Mesenchymal stem cell (in vitro differentiated cells and primary cell): ENCODE measurements at regions not wholly inside any gene's neighbourhood (a gene's known extent, or its start where the extent isn't known, plus 50 kb on each side); places are given as distances from the start of the nearest gene placed in this dataset.

Experiments used
- DNase-seq: peaks from one replicate; pipeline ENCODE4 v3.0.0-alpha.2; 2013
- H2AFZ ChIP-seq: one replicate; pipeline ENCODE4 v1.6.1; 2013; ENCODE audit warnings: low read depth, mild to moderate bottlenecking, control low read depth, inconsistent platforms, low read length, moderate library complexity
- H2AK5ac ChIP-seq: 2 replicates; pipeline ENCODE4 v1.6.1; 2013; ENCODE audit warnings: low read length, moderate library complexity, mild to moderate bottlenecking, inconsistent platforms; ENCODE audit not compliant: severe bottlenecking
- H2BK120ac ChIP-seq: one replicate; pipeline ENCODE4 v1.6.1; 2013; ENCODE audit warnings: low read depth, mild to moderate bottlenecking, inconsistent platforms, low read length, moderate library complexity
- H2BK12ac ChIP-seq, 2 experiments: one replicate each; pipeline ENCODE4 v1.6.1; 2013; ENCODE audit warnings: inconsistent platforms in 2 of 2, low read length in 2 of 2, mild to moderate bottlenecking in 2 of 2, moderate library complexity in 2 of 2, control low read depth in 1 of 2
- H2BK15ac ChIP-seq: one replicate; pipeline ENCODE4 v1.6.1; 2013; ENCODE audit warnings: mild to moderate bottlenecking, low read depth, inconsistent platforms; ENCODE audit not compliant: poor library complexity, severe bottlenecking
- H2BK5ac ChIP-seq: 2 replicates; pipeline ENCODE4 v1.6.1; 2013; ENCODE audit warnings: low read depth, mild to moderate bottlenecking, low read length, control low read depth, inconsistent platforms; ENCODE audit not compliant: poor library complexity, severe bottlenecking
- H3K14ac ChIP-seq, 2 experiments: one replicate each; pipeline ENCODE4 v1.6.1; 2013; ENCODE audit warnings: inconsistent platforms in 2 of 2, low read length in 2 of 2, control low read depth in 1 of 2, mild to moderate bottlenecking in 1 of 2, moderate library complexity in 1 of 2
- H3K18ac ChIP-seq, 2 experiments: one replicate each; pipeline ENCODE4 v1.6.1; 2013; ENCODE audit warnings: inconsistent platforms in 2 of 2, low read length in 2 of 2, control low read depth in 1 of 2, low read depth in 1 of 2, mild to moderate bottlenecking in 1 of 2
- H3K23ac ChIP-seq, 2 experiments: one replicate each; pipeline ENCODE4 v1.6.1; 2013; ENCODE audit warnings: inconsistent platforms in 2 of 2, low read length in 2 of 2, mild to moderate bottlenecking in 2 of 2, moderate library complexity in 2 of 2, control low read depth in 1 of 2
- H3K27ac ChIP-seq: 2 replicates; pipeline ENCODE4 v1.5.1; 2013; ENCODE audit warnings: mild to moderate bottlenecking, moderate library complexity, low read length, control low read depth, inconsistent platforms; ENCODE audit not compliant: poor library complexity, severe bottlenecking
- H3K27me3 ChIP-seq, 2 experiments: 2 replicates each; pipeline versions ENCODE4 v1.6.1 to v1.7.0; 2013; ENCODE audit warnings: low read length in 2 of 2, mild to moderate bottlenecking in 2 of 2, moderate library complexity in 2 of 2, control low read depth in 1 of 2, inconsistent platforms in 1 of 2; ENCODE audit not compliant: control insufficient read depth in 1 of 2, insufficient read depth in 1 of 2
- H3K36me3 ChIP-seq, 2 experiments: 2 replicates each; pipeline versions ENCODE4 v1.6.1 to v1.7.0; 2013; ENCODE audit warnings: low read length in 2 of 2, control low read depth in 1 of 2, inconsistent platforms in 1 of 2, low read depth in 1 of 2, mild to moderate bottlenecking in 1 of 2; ENCODE audit not compliant: insufficient read depth in 2 of 2, control insufficient read depth in 1 of 2
- H3K4ac ChIP-seq, 2 experiments: one replicate each; pipeline ENCODE4 v1.6.1; 2013; ENCODE audit warnings: inconsistent platforms in 2 of 2, low read length in 2 of 2, mild to moderate bottlenecking in 2 of 2, moderate library complexity in 2 of 2, control low read depth in 1 of 2, low read depth in 1 of 2
- H3K4me1 ChIP-seq: 2 replicates; pipeline ENCODE4 v1.6.1; 2013; ENCODE audit warnings: low read depth, low read length, control low read depth; ENCODE audit not compliant: control insufficient read depth, insufficient read depth
- H3K4me2 ChIP-seq: 2 replicates; pipeline ENCODE4 v1.6.1; 2013; ENCODE audit warnings: low read length, mild to moderate bottlenecking, inconsistent platforms; ENCODE audit not compliant: poor library complexity, severe bottlenecking
- H3K4me3 ChIP-seq, 2 experiments: 2 replicates each; pipeline versions ENCODE4 v1.5.1 to v1.7.0; 2013; ENCODE audit warnings: low read length in 2 of 2, mild to moderate bottlenecking in 2 of 2, control low read depth in 1 of 2, low read depth in 1 of 2; ENCODE audit not compliant: insufficient read depth in 1 of 2
- H3K79me1 ChIP-seq: replicated peaks from 2 replicates; pipeline ENCODE4 v1.6.1; 2013; ENCODE audit warnings: mild to moderate bottlenecking, control low read depth, low read length, inconsistent platforms; ENCODE audit not compliant: poor library complexity, severe bottlenecking
- H3K9ac ChIP-seq: 2 replicates; pipeline ENCODE4 v1.7.0; 2013; ENCODE audit warnings: mild to moderate bottlenecking, low read length, moderate library complexity
- H3K9me3 ChIP-seq: 2 replicates; pipeline ENCODE4 v1.7.0; 2013; ENCODE audit warnings: mild to moderate bottlenecking, low read length; ENCODE audit not compliant: control insufficient read depth
- H4K8ac ChIP-seq: one replicate; pipeline ENCODE4 v1.6.1; 2013; ENCODE audit warnings: inconsistent platforms, mild to moderate bottlenecking, low read length, moderate library complexity
- H4K91ac ChIP-seq: one replicate; pipeline ENCODE4 v1.6.1; 2013; ENCODE audit warnings: mild to moderate bottlenecking, low read length, inconsistent platforms
- WGBS: methylation state at CpG from one replicate; pipeline ENCODE4 v1.1.7; 2013; ENCODE audit warnings: mixed read lengths; 5-methylcytosine and 5-hydroxymethylcytosine counted together

GRCh38 chr17:13957636-13958035 is 111.7 kb upstream of the COX10 start:
- Histone ChIP-seq H2AK5ac (no peak overlapping the region), H2BK5ac (no peak overlapping the region), H2BK120ac (no peak overlapping the region), H3K9ac (peak overlapping the region; percentile 41), H3K14ac (no peak overlapping the region), H4K8ac (no peak overlapping the region), H3K18ac (no peak overlapping the region), H3K4me3 (peak overlapping the region in 1 of 2 experiments; percentile 35), H3K4ac (no peak overlapping the region), H3K9me3 (no peaks in the 10 kb centered on the region), H4K91ac (no peak overlapping the region), H3K79me1 (no peaks in the 10 kb centered on the region), H3K4me2 (no peak overlapping the region), H3K27me3 (no peaks in the 10 kb centered on the region), H3K23ac (no peak overlapping the region), H2BK12ac (no peak overlapping the region), H2AFZ (no peak overlapping the region), H3K4me1 (no peaks in the 10 kb centered on the region), H3K27ac (no peak overlapping the region), H2BK15ac (no peak overlapping the region), H3K36me3 (no peaks in the 10 kb centered on the region)
- 67% methylated on average over 2 of the region's 3 CpGs for WGBS
- DNase-seq = peak; percentile 66

DNA sequence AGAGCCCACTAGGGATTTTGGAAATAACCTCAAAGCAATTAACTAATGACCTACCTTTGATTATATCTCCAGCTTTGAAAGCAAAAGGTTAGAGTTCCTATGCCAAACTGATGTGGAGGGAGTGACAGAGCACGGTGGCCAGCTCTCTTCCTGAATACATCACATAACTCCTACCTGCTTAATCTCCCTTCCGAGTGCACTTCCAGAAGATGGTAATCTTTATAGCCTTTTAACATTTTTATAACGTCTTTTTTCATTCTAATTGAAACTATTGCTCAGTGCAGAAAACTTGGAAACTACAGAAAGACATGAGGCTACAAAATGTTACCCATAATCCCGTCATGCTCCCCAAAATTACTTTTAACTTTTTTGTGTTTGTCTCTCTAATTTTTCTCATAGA is 110.5 kb upstream of the COX10 start:
- H3K79me1 ChIP-seq = no peaks in the 10 kb centered on the region
- no peak overlapping the region for H3K4me2 ChIP-seq
- no peak overlapping the region for H2BK5ac ChIP-seq
- H3K4ac ChIP-seq = no peak overlapping the region
- H3K9ac ChIP-seq = no peak overlapping the region
- no peak overlapping the region for H2AFZ ChIP-seq
- H3K27me3 ChIP-seq = no peaks in the 10 kb centered on the region
- no peaks in the 10 kb centered on the region for H3K36me3 ChIP-seq
- no peak overlapping the region for H2BK12ac ChIP-seq
- no peak overlapping the region for H3K27ac ChIP-seq
- H3K9me3 ChIP-seq = no peaks in the 10 kb centered on the region
- no peak overlapping the region for H2BK120ac ChIP-seq
- no peak overlapping the region for H3K4me3 ChIP-seq
- H2AK5ac ChIP-seq = no peak overlapping the region
- no peak overlapping the region for H4K91ac ChIP-seq
- no peak overlapping the region for H3K18ac ChIP-seq
- no peak overlapping the region for H3K23ac ChIP-seq
- no peak overlapping the region for H4K8ac ChIP-seq
- WGBS = 64% methylated on average over 3 of the region's 4 CpGs
- no peak overlapping the region for H3K14ac ChIP-seq
- DNase-seq = no peak
- H2BK15ac ChIP-seq = no peak overlapping the region
- H3K4me1 ChIP-seq = no peaks in the 10 kb centered on the region

DNA sequence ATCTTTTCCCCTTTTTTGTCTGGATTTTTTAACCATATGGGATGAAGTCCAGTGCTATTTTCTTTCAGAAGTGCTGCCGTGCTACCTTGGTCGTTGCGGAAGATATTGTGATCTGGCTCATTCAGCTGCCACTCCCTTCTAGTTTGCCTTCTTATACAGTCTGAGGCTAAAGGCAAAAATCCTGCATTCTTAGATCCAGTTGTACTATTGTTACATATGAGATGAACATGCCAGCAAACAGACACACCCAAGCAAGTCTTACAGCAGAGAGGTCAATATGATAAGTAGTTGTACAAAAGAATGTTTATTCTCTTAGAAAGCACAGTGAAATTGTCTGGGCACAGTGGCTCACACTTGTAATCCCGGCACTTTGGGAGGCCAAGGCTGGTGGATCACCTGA is 108.0 kb upstream of the COX10 start:
- H4K91ac ChIP-seq = no peak overlapping the region
- no peak overlapping the region for H3K4me3 ChIP-seq
- no peak overlapping the region for H2BK5ac ChIP-seq
- H3K18ac ChIP-seq = peak overlapping the region in 1 of 2 experiments; percentile 8
- H3K9ac ChIP-seq = no peak overlapping the region
- H2AFZ ChIP-seq = no peak overlapping the region
- no peaks in the 10 kb centered on the region for H3K9me3 ChIP-seq
- no peaks in the 10 kb centered on the region for H3K4me1 ChIP-seq
- H3K4ac ChIP-seq = no peak overlapping the region
- H4K8ac ChIP-seq = no peak overlapping the region
- H3K4me2 ChIP-seq = no peak overlapping the region
- no peaks in the 10 kb centered on the region for H3K79me1 ChIP-seq
- no peak overlapping the region for H3K14ac ChIP-seq
- no peak for DNase-seq
- no peaks in the 10 kb centered on the region for H3K27me3 ChIP-seq
- no peak overlapping the region for H2BK12ac ChIP-seq
- no peak overlapping the region for H3K27ac ChIP-seq
- no peak overlapping the region for H2BK120ac ChIP-seq
- 95% methylated on average over 4 of the region's 4 CpGs for WGBS
- H2BK15ac ChIP-seq = no peak overlapping the region
- no peak overlapping the region for H2AK5ac ChIP-seq
- H3K36me3 ChIP-seq = no peaks in the 10 kb centered on the region
- H3K23ac ChIP-seq = no peak overlapping the region

GRCh38 chr17:13962716-13963240 is 106.5 kb upstream of the COX10 start:
- Histone ChIP-seq H2AFZ (no peak overlapping the region), H3K4me3 (no peak overlapping the region)

More at GRCh38 chr17:13962716-13963240, 106.5 kb upstream of the COX10 start:
- WGBS = 100% methylated on average over 1 of the region's 2 CpGs
- no peaks in the 10 kb centered on the region for H3K79me1 ChIP-seq
- DNase-seq = no peak
- H2BK12ac ChIP-seq = no peak overlapping the region
- no peak overlapping the region for H2BK5ac ChIP-seq
- H3K4me2 ChIP-seq = no peak overlapping the region
- no peak overlapping the region for H2AK5ac ChIP-seq
- H3K23ac ChIP-seq = no peak overlapping the region
- H3K9me3 ChIP-seq = no peaks in the 10 kb centered on the region
- H4K91ac ChIP-seq = no peak overlapping the region
- H3K14ac ChIP-seq = no peak overlapping the region
- no peak overlapping the region for H4K8ac ChIP-seq
- no peaks in the 10 kb centered on the region for H3K27me3 ChIP-seq
- H2BK15ac ChIP-seq = no peak overlapping the region
- no peak overlapping the region for H3K9ac ChIP-seq
- H3K27ac ChIP-seq = no peak overlapping the region
- no peak overlapping the region for H2BK120ac ChIP-seq
- no peak overlapping the region for H3K4ac ChIP-seq
- no peaks in the 10 kb centered on the region for H3K36me3 ChIP-seq
- H3K4me1 ChIP-seq = no peaks in the 10 kb centered on the region
- no peak overlapping the region for H3K18ac ChIP-seq
